ENCODE measurements at regions not wholly inside any gene's neighbourhood (a gene's known extent, or its start where the extent isn't known, plus 50 kb on each side); places are given as distances from the start of the nearest gene placed in this dataset.

DNA sequence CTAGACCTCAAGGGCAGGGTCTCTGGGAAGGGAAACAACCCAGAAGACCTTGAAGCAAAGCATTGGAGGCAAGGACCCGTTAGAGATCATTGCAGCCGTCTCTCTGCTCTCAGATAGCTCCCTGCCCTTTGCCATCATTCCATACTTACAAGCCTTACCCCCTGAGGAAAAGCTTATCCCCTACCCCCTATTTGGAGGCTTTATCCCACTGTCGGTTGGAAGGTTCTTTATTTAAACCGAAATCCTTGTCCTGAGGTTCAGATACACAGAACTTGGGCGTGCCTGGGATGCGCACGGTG is 84.4 kb downstream of the EFNB1 start:
- Mint-ChIP-seq H3K27me3 (no peaks in the 10 kb centered on the region), H3K9me3 (no peaks in the 10 kb centered on the region), H3K4me1 (peaks cover 4% of the 10 kb centered on the region), H3K27ac (no peak overlapping the region), H3K4me3 (no peak overlapping the region), H3K36me3 (ENCODE audit: low read depth) (no peaks in the 10 kb centered on the region)
- DNase-seq = no peak
- CTCF ChIA-PET = no interaction called here
- POLR2A ChIA-PET = no interaction called here

DNA sequence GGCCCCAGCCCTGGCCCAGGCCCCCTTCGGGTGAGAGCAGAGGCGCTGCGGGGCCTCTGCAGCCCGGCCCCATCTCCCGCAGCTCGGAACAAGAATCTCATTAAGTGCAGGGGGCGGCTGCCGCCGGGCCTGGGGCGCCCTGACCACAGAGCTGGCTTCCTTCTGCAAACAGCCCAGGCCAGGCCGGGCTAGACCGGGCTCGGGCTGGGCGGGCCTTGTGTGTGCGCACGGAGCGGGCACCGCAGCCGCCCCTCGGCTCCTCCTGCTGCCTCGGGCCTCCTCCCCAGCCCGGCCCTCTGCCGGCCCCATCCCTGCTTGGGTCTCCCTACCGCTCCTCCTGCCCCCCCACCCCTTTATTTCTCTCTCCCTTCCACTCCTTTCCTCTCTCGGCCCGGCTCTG is 83.3 kb downstream of the EFNB1 start:
- Mint-ChIP-seq H3K4me3 (no peak overlapping the region), H3K27me3 (no peaks in the 10 kb centered on the region), H3K27ac (no peak overlapping the region), H3K9me3 (no peaks in the 10 kb centered on the region), H3K36me3 (ENCODE audit: low read depth) (no peaks in the 10 kb centered on the region), H3K4me1 (peaks cover 4% of the 10 kb centered on the region)
- CTCF ChIA-PET = no interaction called here
- DNase-seq = no peak
- POLR2A ChIA-PET = no interaction called here

DNA sequence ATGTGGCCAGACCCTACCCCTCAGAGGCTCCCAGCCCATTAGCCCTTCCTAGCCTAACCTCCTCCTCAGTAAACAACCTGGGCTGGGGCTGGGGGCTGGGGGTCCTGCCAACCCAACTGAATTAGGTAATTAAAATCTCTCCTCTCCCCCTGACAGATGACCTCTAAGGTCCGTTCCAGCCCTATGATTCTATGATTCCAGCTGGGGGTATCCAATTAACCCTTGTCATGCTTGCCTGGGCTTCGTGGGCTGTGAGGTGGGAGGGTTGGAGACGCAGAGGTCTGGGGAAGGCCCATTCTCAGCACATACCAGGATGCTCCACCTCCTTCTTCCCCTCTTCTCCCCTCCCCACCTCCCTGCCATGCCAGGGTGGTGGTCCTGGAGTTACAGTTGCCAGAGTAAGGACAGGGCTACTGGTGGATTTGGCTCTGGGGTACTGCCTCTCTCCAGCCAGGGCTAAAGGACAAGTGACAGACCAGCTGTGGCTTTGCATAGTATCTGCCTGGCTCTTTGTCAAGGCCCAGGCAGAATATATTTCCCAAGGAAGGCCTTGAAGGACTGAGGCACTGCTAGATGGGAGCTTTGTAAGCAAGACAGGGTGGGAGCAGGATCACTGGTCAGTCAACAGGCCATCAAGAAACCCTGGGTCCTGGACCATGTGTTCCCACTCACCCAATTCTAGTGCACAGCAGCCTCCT is 82.1 kb downstream of the EFNB1 start:
- DNase-seq = no peak
- Mint-ChIP-seq H3K9me3 (no peaks in the 10 kb centered on the region), H3K4me3 (no peak overlapping the region), H3K27ac (no peak overlapping the region), H3K27me3 (no peaks in the 10 kb centered on the region), H3K36me3 (ENCODE audit: low read depth) (no peaks in the 10 kb centered on the region), H3K4me1 (peaks cover 3% of the 10 kb centered on the region)
- POLR2A ChIA-PET = no interaction called here
- CTCF ChIA-PET = no interaction called here

DNA sequence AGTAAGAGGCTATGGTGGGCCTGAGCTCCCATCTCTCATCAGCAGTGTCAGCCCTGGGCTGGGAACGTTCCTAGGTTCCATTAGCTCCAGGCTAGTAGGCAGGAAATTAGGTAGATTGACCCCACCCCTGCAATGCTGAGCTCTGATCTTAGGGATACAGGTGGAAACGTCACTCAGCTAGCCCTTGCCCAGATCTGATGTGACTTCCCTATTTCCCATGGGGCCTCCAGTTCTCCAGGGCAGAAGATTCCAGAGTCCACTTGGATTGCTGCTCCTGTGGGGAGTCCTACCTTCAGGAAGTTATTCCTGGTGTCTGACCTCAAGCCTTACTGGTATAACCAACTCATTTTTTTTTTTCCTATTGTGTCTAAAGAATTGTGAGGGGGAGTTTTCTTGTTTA is 81.1 kb downstream of the EFNB1 start:
- no peaks in the 10 kb centered on the region for H3K36me3 Mint-ChIP-seq (ENCODE audit: low read depth)
- H3K9me3 Mint-ChIP-seq = no peaks in the 10 kb centered on the region
- H3K27me3 Mint-ChIP-seq = no peaks in the 10 kb centered on the region
- H3K27ac Mint-ChIP-seq = no peak overlapping the region
- ChIA-PET CTCF (no interaction called here), POLR2A (no interaction called here)
- no peaks in the 10 kb centered on the region for H3K4me1 Mint-ChIP-seq
- no peak for DNase-seq
- no peak overlapping the region for H3K4me3 Mint-ChIP-seq

DNA sequence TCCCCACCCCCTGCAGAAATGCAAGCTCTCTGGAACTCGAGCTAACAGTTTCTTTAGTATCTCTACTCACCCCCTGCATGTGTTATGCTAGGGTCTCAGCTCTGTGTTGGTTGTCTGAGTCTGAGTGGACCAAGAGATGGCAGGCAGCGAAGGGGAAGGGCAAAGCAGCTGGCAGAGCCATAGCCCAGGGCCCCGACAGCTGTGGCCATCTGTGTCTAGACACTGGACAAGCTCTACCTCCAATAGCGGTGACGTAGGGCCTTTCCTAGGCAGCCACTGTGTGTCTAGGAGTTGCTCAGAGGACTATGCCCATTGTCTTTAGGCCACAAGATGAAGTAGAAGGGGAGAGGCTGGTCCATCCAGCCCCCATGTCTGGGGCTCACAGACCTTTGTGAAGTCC is 79.2 kb downstream of the EFNB1 start:
- ChIA-PET POLR2A (no interaction called here), CTCF (no interaction called here)
- Mint-ChIP-seq H3K4me3 (no peak overlapping the region), H3K27ac (no peak overlapping the region), H3K9me3 (no peaks in the 10 kb centered on the region), H3K4me1 (no peaks in the 10 kb centered on the region), H3K27me3 (no peaks in the 10 kb centered on the region), H3K36me3 (ENCODE audit: low read depth) (no peaks in the 10 kb centered on the region)
- DNase-seq = no peak

DNA sequence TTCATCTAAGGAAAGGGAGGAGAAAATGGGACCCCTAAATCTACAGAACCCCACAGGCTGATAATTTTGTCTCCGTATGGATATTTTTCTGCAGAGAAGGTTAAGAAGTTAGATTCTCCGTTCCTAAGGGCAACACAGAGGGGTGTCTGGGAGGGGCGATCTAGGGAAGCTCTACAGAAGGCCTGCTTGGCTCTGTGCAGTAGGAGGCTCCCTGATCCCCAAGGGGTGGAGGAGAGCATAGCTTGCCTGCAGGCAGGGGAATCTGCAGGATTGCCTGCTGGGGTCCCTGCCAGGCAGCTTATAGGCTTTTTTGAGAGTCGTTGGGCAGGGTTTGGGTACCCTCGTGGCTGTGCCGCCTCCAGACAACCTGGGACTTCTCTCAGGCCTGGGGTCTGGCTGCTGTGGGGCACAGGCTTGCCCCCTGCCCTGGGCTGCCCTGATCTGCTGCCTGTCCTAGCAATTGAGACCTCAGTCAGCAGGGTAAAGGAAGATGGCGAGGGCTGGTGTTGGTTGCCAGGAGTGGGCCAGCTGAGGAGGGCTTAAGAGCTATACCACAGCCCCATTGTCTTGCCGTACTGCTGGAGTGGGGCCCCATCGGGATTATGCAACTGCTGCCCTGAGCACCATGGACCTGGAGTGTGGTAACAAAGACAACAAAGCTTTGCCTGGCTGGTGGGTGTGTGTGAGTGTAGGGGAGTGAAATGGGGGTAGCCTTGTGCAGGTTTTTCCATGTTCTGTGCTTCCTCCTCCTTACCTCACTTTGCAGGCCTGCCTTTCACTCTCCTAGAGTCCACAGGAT is 74.1 kb downstream of the EFNB1 start:
- Mint-ChIP-seq H3K36me3 (ENCODE audit: low read depth) (no peaks in the 10 kb centered on the region), H3K27ac (no peak overlapping the region), H3K9me3 (no peaks in the 10 kb centered on the region), H3K4me3 (no peak overlapping the region), H3K4me1 (no peaks in the 10 kb centered on the region), H3K27me3 (no peaks in the 10 kb centered on the region)
- DNase-seq = no peak
- ChIA-PET POLR2A (no interaction called here), CTCF (no interaction called here)

DNA sequence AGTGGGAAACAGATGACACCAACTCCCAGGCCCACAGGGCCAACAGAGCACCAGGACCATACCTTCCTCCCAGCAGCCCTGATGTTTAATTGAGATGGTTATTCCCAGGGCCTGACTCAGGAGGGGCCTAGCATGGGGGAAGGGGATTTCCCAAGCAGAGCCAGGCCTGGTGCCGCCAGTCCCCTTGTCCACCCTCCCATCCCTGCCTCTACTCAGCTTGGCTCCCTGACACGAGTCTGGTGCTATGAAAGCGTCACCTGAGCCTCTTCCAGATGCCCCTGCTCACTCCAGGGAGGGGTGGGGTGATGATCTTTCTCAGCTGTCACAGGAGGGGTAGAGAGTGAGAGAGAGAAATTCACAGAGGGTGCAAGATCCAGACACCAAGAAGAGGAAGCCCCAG is 72.7 kb downstream of the EFNB1 start:
- ChIA-PET CTCF (no interaction called here), POLR2A (no interaction called here)
- Mint-ChIP-seq H3K27ac (no peak overlapping the region), H3K27me3 (no peaks in the 10 kb centered on the region), H3K4me1 (no peaks in the 10 kb centered on the region), H3K9me3 (no peaks in the 10 kb centered on the region), H3K36me3 (ENCODE audit: low read depth) (no peaks in the 10 kb centered on the region), H3K4me3 (no peak overlapping the region)
- no peak for DNase-seq

DNA sequence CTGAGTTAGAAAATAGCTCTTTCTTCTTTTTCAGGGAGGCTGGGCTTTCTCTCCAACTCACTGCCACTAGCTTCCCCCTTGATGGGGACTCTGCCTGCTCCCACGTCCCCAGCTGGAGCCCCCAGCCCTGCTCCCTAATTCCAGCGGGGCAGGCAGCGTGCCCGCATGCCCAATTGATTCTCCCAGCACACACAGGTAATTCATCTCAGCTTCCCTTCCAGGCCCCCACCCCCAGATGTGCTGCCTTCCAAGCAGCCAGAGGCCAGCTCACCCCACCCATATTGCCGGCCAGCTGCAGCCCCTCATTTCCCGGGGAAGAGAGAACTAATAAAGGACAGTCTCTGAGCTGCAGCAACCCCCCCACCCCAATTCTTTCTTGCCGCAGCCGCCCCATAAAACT is 69.8 kb downstream of the EFNB1 start:
- H3K27me3 Mint-ChIP-seq = no peaks in the 10 kb centered on the region
- ChIA-PET CTCF (no interaction called here), POLR2A (no interaction called here)
- H3K4me3 Mint-ChIP-seq = no peak overlapping the region
- H3K4me1 Mint-ChIP-seq = peaks cover 1% of the 10 kb centered on the region
- no peak for DNase-seq
- no peaks in the 10 kb centered on the region for H3K36me3 Mint-ChIP-seq (ENCODE audit: low read depth)
- no peaks in the 10 kb centered on the region for H3K9me3 Mint-ChIP-seq
- no peak overlapping the region for H3K27ac Mint-ChIP-seq

DNA sequence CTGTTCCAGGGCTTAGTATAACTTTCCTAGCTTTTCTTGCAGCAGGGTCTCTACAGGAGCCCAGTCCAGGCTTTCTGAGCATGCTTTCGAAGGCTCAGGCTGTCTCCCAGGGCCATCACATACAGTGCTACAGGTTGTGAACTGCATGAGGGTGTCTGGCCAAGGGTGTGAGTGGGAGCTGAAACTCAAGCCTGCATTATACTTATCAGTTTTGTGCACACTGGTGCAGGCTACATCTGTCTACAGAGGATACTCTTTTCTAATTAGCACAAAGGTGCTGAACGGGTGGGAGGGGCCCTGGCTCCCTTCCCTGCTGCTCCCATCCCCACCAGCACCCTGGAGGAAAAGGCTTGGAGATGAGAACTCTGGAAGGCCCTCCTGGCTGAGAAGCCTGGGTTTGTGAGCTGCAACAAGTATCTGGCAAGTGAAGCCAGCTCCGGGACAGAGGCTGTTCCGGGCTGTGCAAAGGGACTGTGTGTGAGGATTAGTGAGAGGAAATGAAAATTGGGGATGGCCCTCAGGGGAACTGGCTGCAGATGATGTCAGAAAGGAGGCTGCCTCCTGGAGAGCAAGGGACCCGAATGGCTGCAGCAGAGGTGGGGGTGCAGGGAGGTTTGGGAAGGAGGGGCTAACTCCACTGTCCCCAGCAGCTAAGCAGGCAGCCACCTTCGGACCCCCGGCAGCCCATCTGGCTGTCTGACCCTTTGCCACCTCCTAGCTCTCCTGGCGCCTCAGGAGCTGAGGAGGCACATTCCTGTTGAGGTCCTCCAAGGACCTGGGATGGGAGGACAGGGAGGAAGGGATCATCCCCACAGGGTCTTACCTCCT is 68.5 kb downstream of the EFNB1 start:
- Mint-ChIP-seq H3K9me3 (no peaks in the 10 kb centered on the region), H3K4me1 (peaks cover 1% of the 10 kb centered on the region), H3K27ac (no peak overlapping the region), H3K36me3 (ENCODE audit: low read depth) (no peaks in the 10 kb centered on the region), H3K27me3 (no peaks in the 10 kb centered on the region), H3K4me3 (no peak overlapping the region)
- ChIA-PET POLR2A (no interaction called here), CTCF (no interaction called here)
- no peak for DNase-seq

DNA sequence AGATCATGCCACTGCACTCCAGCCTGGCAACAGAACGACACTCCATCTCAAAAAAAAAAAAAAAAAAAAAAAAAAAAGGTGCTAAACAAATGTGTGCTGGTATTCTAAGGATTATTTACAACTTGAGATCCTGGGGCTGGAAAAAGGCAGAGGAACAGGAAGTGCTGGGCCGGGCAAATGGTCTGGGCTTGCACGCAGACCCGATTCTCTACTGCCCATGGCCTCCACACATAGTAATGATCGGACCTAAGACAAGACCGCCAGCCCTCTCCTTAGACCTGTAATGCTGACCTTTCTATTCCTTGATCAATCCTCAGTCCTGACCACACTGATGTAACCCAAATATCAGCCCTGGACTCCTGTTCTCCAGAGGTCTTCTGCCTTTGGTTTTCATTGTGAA is 67.8 kb downstream of the EFNB1 start:
- no peak overlapping the region for H3K4me3 Mint-ChIP-seq
- ChIA-PET CTCF (no interaction called here), POLR2A (no interaction called here)
- H3K36me3 Mint-ChIP-seq (ENCODE audit: low read depth) = no peaks in the 10 kb centered on the region
- no peaks in the 10 kb centered on the region for H3K27me3 Mint-ChIP-seq
- H3K9me3 Mint-ChIP-seq = no peaks in the 10 kb centered on the region
- peaks cover 1% of the 10 kb centered on the region for H3K4me1 Mint-ChIP-seq
- no peak for DNase-seq
- no peak overlapping the region for H3K27ac Mint-ChIP-seq

DNA sequence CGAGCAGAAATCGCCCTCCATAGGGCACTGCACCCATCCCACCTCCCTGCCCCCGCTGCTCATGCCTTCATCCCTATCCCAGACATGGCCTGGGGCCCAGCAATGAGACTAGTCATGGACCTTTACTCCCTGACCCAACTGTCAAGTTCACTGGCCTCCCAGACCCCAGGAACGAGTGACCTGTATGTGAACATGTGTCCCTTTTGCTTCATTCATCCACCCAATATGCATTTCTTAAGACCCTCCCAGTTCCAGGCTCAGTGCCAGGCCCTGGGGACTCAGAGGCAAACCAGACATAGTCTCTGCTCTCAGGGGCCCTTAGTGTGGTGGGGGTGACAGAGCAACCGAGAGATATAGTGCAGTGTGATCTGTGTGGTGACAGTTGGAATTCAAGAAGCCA is 67.0 kb downstream of the EFNB1 start:
- CTCF ChIA-PET = no interaction called here
- H3K36me3 Mint-ChIP-seq (ENCODE audit: low read depth) = no peaks in the 10 kb centered on the region

DNA sequence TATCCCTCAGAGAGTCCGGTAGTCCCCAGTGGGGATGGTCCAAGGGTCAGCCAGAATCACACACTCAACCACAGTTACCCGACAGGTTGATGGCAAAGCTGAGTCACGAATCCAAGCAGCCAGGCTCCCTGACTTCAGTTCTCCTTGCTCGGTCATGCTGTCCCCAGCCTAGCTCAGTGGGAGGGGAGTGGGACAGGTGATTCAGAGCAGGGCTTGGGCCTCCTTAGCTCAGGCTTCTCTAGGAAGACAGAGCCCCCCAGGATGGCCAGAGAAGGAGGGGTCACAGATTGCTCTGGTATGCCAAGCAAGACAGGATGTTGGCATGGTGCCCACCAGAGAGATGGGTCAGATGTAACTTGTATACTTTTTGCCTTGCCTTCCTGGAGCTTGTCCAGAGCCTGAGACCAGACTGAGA is 66.5 kb downstream of the EFNB1 start:
- CTCF ChIA-PET = no interaction called here
- Mint-ChIP-seq H3K27ac (no peak overlapping the region), H3K4me1 (peaks cover 1% of the 10 kb centered on the region), H3K4me3 (no peak overlapping the region), H3K9me3 (no peaks in the 10 kb centered on the region), H3K36me3 (ENCODE audit: low read depth) (no peaks in the 10 kb centered on the region), H3K27me3 (no peaks in the 10 kb centered on the region)
- no peak for DNase-seq
- POLR2A ChIA-PET = no interaction called here

More for the DNA sequence above, 67.0 kb downstream of the EFNB1 start:
- no peak for DNase-seq
- Mint-ChIP-seq H3K27ac (no peak overlapping the region), H3K4me1 (peaks cover 1% of the 10 kb centered on the region), H3K9me3 (no peaks in the 10 kb centered on the region), H3K27me3 (no peaks in the 10 kb centered on the region), H3K4me3 (no peak overlapping the region)
- POLR2A ChIA-PET = no interaction called here

DNA sequence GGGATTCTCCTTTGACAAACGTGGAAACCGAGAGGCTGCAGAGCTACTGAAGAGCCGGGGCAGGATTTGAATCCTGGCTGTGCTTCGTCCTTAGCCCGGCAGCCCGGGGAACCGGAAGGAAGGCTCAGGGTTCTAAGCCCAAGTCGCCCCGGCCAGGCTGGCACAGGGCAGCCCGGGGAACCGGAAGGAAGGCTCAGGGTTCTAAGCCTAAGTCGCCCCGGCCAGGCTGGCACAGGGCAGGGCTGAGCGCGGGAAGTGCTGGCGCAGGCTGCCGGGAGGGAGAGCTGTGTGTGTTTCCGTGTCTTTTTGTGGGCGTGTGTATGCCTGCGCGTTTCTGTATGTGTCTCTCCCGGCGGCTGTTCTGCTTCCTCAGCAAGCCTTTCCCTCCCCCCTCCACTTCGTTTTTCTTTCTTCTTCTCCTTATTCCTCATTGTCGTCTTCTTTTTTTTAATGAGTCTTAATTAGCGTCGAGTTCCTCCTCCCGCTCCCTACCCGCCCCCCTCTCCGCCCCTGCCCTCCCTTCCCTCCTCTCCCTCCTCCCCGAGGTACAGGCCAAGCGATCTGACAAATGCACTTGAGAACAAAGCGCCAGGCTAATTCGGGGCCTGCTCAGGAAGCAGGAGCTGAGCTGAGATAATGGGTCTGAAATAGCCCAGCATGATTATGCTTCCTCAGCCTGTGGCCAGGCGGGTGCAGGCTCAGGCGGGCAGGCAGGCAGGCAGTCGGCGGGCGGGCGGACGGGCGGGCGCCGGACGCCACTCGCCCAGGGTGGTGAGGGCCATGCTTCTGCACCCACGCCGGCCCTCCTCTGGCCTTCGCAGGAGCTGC is 65.9 kb downstream of the EFNB1 start:
- DNase-seq = peak; percentile 15
- Mint-ChIP-seq H3K27ac (no peak overlapping the region), H3K9me3 (no peaks in the 10 kb centered on the region), H3K27me3 (no peaks in the 10 kb centered on the region), H3K36me3 (ENCODE audit: low read depth) (no peaks in the 10 kb centered on the region), H3K4me1 (peaks cover 1% of the 10 kb centered on the region), H3K4me3 (peak overlapping the region; percentile 13)
- ChIA-PET POLR2A (no interaction called here), CTCF (no interaction called here)
